HG02943 (cell line): ENCODE measurements at regions not wholly inside any gene's neighbourhood (a gene's known extent, or its start where the extent isn't known, plus 50 kb on each side); places are given as distances from the start of the nearest gene placed in this dataset.
A peak's percentile ranks its signal among the peaks of the same experiment; 100 is the strongest.
"Not testable (repeated sequence)": the region's sequence is repeated elsewhere in the genome, so short reads cannot be mapped to it uniquely, and the experiment has no call there.

Source experiments
- ATAC-seq: cut with Tn5 transposase; IDR thresholded peaks from one replicate; pipeline ENCODE4 v1.9.1; 2021; ENCODE audit warnings: mild to moderate bottlenecking, low read depth, moderate library complexity; ENCODE audit not compliant: unreplicated experiment

DNA sequence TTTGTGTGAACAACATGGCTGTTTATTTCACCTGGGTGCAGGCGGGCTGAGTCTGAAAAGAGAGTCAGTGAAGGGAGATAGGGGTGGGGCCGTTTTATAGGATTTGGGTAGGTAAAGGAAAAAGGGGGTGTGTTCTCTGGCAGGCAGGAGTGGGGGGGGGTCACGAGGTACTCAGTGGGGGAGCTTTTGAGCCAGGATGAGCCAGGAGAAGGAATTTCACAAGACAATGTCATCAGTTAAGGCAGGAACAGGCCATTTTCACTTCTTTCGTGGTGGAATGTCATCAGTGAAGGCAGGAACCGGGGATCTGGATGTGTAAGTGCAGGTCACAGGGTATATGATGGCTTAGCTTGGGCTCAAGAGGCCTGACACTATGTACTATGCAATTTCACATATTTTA is 184.8 kb upstream of the SEMA3E start:
- ATAC-seq: not testable (repeated sequence)

- no peak for ATAC-seq
Observed at GRCh38 chr7:83832009-83832408, 183.1 kb upstream of the SEMA3E start.

DNA sequence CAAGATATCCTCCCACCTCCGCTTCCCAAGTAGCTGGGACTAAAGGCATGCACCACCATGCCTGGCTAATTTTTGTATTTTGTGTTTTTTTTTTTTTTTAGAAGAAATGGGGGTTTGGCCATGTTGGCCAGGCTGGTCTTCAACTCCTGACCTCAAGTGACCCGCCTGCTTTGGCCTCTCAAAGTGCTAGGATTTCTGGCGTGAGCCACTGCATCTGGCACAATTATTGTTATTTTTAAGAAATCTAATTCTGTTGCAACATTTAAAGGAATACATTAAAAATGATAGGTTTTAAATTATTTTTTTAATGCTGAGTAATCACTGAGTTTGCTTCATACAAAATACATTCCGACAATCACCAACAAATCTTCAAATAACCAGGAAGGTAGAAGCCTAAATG is 178.1 kb upstream of the SEMA3E start:
- ATAC-seq: no peak

DNA sequence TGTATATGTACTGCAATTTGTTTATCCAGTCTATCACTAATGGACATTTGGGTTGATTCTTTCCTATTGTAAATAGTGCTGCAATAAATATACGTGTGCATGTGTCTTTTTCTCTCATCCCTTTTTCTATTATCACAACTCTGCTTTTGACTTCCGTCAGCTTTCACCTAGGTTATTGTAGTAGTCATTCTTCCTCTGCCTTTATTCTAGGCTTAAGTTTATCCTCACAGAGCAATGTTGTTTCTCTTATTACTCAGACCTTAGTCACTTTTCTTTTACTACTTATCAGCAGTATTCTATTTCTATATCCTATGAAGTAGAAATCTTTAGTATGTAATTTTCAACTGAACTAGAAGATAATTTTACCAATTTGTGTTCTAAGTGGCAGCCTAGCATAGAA is 175.3 kb upstream of the SEMA3E start:
- no peak for ATAC-seq

DNA sequence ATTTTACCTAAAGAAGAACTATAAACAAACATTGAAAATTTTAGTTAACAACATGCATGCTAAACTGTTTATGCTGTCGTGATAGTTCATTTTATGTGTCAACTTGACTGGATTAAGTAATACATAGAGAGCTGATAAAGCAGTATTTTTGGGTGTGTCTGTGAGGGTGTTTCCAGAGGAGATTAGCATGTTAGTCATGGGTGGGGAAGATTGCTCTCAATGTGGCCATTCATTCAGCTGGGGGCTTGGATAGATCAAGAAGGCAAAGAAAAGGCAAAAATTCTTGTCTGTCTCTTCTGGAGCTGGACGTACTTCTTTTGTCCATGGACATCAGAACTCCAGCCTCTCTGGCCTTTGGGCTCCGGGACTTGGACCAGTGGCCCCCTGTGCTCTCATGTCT is 172.9 kb upstream of the SEMA3E start:
- ATAC-seq: no peak

DNA sequence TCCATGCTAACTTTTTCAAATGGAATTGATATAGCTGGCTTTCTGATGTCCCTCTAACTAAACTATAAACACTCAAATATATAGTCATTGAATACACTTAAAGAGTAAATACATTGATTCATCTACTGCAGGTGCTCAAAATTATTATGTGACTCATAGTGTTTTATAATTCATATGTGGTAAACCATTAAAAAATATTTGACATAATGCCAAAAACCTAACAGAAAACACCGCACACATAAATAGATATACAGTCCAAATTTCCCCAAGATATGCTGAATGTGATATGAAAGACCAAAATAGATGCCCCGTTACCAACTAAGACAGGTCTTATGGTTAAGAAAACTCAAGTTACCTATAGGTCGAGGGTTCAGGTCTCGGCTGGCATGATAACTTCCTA is 171.7 kb upstream of the SEMA3E start:
- no peak for ATAC-seq

DNA sequence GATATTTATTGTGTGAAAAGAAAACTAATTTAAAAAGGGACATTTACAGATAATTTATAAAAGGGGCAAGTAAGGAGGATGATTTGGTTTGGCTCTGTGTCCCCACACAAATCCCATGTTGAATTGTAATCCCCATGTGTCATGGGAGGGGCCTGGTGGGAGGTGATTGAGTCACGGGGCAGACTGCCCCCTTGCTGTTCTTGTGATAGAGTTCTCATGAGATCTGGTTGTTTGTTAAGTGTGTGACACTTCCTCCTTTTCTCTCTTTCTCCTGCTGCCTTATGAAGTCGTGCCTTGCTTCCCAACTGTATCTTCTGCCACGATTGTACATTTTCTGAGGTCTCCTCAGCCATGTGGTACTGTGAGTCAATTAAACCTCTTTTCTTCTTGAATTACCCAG is 171.0 kb upstream of the SEMA3E start:
- no peak for ATAC-seq

GRCh38 chr7:83814480-83814879 is 165.5 kb upstream of the SEMA3E start:
- ATAC-seq: no peak

- not testable (repeated sequence) for ATAC-seq
Observed at GRCh38 chr7:83812563-83812962, 163.6 kb upstream of the SEMA3E start.

DNA sequence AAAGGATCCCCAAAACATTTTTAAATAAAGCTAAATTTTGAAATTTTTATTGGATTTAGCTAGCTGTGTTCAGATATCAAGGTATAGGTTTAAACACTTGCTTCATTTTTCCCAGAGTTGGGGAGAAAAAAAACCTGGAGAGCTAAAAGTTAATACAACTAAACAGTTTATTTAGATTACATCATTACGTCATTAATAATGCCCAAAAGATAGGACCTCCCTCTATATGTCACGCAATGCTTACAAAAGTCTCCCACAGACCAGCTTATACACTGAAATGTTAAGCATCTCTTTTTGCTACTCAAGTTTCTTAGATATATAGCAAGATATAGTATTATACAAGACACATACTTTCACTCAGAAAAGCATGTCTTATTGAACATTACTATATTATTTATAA is 160.0 kb upstream of the SEMA3E start:
- no peak for ATAC-seq

DNA sequence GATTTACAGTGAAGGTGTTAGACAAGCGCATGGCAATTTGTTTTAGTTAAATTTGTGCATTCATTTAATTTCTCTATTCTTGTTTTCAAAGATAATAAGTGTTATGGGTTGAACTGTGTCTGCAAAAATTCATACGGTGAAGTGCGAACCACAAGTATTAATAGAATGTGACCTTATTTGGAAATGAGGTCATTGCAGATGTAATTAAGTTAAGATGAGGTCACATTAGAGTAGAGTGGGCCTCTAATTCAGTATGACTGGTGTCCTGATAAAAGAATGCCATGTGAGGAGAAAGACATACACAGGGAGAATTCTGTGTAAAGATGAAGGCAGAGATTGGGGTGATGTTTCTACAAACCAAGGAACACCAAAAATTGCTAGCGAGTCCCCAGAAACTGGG is 158.8 kb upstream of the SEMA3E start:
- ATAC-seq: no peak

DNA sequence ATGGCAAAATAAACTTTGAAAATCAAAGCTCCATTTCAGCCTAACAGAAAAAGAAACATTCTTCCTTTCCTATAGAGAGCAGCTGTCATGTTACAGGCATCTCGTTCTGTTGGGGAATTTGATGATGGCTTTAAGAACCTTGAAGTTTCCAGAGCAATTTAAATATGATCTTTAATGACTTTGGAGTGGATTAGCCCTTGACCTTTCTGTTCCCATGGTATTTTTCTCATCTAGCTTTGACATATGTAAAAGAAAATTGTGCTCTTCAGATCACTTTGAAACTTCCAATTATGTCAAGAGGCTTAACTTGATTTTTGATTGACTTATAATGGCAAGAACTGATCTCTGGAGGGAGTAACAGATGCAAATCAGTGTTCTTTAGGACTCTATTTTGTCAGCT is 157.6 kb upstream of the SEMA3E start:
- no peak for ATAC-seq

DNA sequence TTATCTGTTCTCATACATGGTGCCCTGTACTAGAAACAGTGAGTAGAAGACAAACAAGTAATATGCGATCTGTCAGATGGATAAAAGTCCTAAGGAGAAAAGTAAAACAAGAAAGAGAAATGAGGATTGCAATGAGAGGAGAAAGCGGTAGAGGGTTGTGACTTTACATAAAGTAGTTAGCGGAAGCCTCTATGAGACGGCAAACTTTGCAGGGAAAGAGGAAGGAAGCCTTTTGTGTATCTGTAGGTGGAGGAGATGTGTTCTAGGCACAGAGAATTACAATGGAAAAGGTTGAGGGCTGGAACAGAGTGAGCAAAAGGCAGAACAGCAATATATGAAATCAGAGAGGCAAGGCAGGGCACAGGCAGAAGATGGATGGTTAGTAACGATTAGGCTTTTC is 150.4 kb upstream of the SEMA3E start:
- no peak for ATAC-seq

- ATAC-seq: peak; percentile 62
Observed at GRCh38 chr7:83798489-83798888, 149.6 kb upstream of the SEMA3E start.

DNA sequence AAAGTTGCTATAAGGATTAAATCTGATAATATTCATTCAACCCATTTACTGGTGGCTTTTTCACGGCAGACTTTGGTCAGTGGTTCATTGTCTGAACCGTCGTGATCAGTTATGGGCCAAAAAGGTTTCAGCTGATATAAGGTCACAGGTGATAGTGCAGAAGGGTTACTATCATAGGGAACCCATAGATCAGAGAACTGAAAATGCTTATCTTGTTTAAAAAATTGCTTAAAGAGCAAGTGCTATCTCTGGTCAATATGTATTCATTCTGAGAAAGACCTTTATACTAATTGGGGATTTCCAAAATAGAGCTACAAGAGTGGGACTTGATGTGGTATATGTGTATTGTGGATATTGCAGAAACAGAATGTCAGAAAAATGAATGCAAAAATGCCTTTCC is 147.8 kb upstream of the SEMA3E start:
- peak; percentile 50 for ATAC-seq

DNA sequence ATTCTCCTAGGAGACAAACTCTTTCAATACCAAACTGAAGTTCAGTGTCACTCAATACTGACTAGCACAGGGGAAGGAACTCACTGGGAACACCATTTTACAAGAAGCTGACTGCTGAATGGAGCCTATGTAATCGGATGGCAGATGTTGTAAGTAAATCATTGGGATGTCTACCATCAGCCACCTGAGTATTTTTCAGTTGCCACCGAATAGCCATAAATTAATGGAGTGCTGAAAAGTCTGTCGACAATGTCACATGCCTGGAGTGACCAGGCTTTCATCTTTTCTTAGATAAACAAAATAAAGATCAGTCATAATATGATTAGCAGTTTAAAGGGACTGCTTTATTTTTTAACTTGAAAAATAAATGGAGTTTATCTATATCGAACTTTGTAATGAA is 145.9 kb upstream of the SEMA3E start:
- no peak for ATAC-seq

- no peak for ATAC-seq
Observed at GRCh38 chr7:83793558-83793957, 144.6 kb upstream of the SEMA3E start.

DNA sequence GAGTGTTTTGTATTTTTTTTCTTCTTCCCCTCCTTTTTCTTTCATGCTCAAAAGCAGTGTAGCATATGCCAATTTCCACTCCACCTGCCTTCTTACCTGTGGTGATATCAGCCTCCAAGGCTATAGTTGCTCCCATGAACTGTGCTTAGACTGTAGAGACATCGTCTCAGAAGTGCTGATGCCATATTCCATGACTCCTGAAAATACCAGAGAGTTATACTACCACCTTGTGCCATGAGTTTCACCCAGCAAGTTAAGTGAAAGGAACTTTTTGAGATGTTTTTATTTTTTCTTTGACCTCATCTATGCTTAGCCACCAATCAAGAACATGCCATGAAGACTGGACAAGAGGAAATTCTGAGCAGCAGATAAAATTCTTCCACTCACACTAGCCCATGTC is 142.8 kb upstream of the SEMA3E start:
- no peak for ATAC-seq

DNA sequence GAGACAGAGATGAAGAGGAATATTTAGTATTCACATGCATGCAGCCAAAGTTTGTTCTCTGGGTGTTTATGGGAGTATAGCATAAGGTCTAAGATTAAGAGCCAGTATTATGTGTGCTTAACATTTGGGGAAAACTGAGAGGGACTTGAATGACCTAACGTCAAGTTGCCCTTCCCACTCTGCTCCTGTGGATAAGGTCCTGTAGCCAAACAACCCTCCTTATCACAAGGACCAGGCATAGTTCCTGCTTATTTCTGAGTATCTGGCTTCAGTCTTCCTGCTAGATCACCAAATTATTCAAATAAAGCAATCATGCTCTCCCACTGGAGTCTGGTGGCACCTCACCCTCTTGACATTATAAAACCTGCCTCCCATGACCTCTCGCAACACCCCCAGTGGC is 137.9 kb upstream of the SEMA3E start:
- ATAC-seq: no peak

DNA sequence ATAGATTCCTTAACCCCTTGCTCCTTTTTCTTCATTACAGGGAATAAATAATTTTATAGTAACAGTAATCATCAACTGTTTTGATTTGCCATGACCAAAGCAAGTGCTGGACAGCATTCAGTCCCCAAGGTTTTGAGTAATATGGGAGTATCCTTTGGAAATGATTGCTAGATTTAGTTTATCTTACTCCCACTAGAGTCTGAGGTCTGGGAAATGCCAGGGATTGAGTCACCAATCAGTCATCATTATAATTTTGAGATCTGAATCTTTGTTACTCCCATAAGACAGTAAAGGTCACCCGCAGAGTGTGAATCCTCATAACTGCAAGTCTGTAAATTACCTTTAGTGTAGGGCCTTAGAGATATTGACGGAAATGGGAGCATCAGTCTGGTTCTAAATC is 133.7 kb upstream of the SEMA3E start:
- ATAC-seq: no peak

DNA sequence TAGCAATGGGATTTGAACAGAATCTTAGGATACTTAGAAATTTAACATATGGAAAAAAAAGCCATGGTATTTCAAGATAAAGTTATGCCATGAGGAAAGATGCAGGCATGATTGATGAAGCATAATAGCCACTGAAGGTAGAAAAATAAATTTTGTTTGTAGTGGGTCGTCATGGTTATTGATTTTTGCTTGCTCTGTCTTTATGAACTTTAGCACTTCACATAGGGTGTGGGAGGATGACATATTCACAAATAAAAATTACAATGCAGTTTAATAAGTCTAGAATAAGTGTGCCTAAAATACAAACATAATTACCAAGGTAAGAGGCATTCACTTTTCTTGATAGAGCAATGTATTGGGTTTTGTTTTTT is 129.1 kb upstream of the SEMA3E start:
- ATAC-seq: no peak

DNA sequence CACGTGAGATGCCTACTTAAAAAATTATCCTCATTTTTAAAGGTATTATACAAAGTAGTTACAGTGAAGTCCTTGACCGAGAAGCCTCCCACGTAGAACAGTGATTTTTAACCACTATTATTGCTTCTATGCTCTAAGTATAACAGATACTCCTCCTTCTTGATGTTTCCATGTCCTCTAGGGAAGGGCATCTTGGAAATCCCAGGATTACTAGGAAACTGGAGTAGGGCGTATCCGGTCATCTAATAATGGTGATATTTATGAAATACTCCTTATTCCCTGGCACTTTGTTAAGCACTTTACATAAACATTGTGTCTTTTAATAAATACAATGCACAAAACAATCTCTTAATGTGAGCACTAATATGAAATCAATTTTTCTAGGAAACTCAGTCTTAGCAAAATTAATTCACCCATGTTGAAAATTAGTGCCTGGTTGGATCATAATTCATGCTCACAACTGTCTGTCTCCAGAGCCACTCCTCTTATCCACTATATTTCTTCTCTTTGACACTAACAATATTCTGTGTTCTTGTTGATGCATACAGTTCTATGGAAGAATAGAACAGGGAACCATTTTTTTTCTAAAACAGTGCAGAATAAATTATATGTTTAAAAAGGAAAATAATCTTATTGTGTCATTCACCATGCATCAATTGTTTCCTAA is 128.6 kb upstream of the SEMA3E start:
- ATAC-seq: no peak

GRCh38 chr7:83769407-83769806 is 120.5 kb upstream of the SEMA3E start:
- no peak for ATAC-seq
